ENCODE measurements at regions not wholly inside any gene's neighbourhood (a gene's known extent, or its start where the extent isn't known, plus 50 kb on each side); places are given as distances from the start of the nearest gene placed in this dataset.

- no peaks in the 10 kb centered on the region for H3K9me3 ChIP-seq (replicated peaks in 1 of 2; ENCODE audit: control insufficient read depth in 2 of 2, insufficient read depth in 1 of 2, low read depth in 1 of 2, low read length in 2 of 2)
- H2BK15ac ChIP-seq (ENCODE audit: low read length) = no peak overlapping the region
- H4K91ac ChIP-seq (ENCODE audit: low read depth, low read length, poor library complexity) = no peak overlapping the region
- no peaks in the 10 kb centered on the region for H3K36me3 ChIP-seq (replicated peaks in 1 of 2; ENCODE audit: control insufficient read depth in 2 of 2, insufficient read depth in 2 of 2, low read length in 2 of 2)
- no peak overlapping the region for H3K14ac ChIP-seq (ENCODE audit: low read length)
- H3K9ac ChIP-seq (ENCODE audit: low read depth, low read length, poor library complexity) = no peak overlapping the region
- H3K4me1 ChIP-seq (ENCODE audit: control insufficient read depth in 2 of 2, insufficient read depth in 1 of 2, low read depth in 1 of 2, low read length in 2 of 2) = no peaks in the 10 kb centered on the region
- H3K23ac ChIP-seq (ENCODE audit: low read depth, low read length, poor library complexity) = no peak overlapping the region
- no peak overlapping the region for H3K4me2 ChIP-seq (ENCODE audit: insufficient read depth, low read length, poor library complexity, severe bottlenecking)
- H3K18ac ChIP-seq (ENCODE audit: low read length) = peak overlapping the region; percentile 5
- no peak overlapping the region for H4K8ac ChIP-seq (ENCODE audit: low read depth, low read length)
- no peak overlapping the region for H3K4me3 ChIP-seq (ENCODE audit: low read length in 2 of 2)
- H2BK5ac ChIP-seq (ENCODE audit: low read length) = no peak overlapping the region
- no peak overlapping the region for H2BK120ac ChIP-seq (ENCODE audit: low read depth, low read length)
- H3K79me1 ChIP-seq (ENCODE audit: low read depth, low read length) = no peaks in the 10 kb centered on the region
- H3K27ac ChIP-seq (replicated peaks; ENCODE audit: low read length) = no peak overlapping the region
- no CpG with 5 or more reads among the region's 1 CpG for WGBS, 2 donors (ENCODE audit: extremely low coverage in 2 of 2, insufficient read length in 2 of 2, insufficient replicate concordance in 1 of 2)
- no peak overlapping the region for H2AK5ac ChIP-seq (ENCODE audit: low read depth, low read length)
- DNase-seq (ENCODE audit: low spot score) = no peak
- H2AFZ ChIP-seq (ENCODE audit: low read length) = no peak overlapping the region
- H2BK12ac ChIP-seq (ENCODE audit: low read length) = no peak overlapping the region
- H3K27me3 ChIP-seq (ENCODE audit: control insufficient read depth in 3 of 3, insufficient read depth in 3 of 3, low read depth in 1 of 3, low read length in 3 of 3) = no peaks in the 10 kb centered on the region
- H3K4ac ChIP-seq (ENCODE audit: low read length) = no peak overlapping the region
These were observed 468.1 kb downstream of the CD83 start for GRCh38 chr6:14585689-14586088.

GRCh38 chr6:14589175-14589574, 471.6 kb downstream of the CD83 start:
- Histone ChIP-seq H3K4me2 (ENCODE audit: insufficient read depth, low read length, poor library complexity, severe bottlenecking) (no peak overlapping the region), H3K4ac (ENCODE audit: low read length) (no peak overlapping the region), H2AK5ac (ENCODE audit: low read depth, low read length) (no peak overlapping the region), H2BK12ac (ENCODE audit: low read length) (no peak overlapping the region), H2BK15ac (ENCODE audit: low read length) (no peak overlapping the region), H3K4me3 (ENCODE audit: low read length in 2 of 2) (no peak overlapping the region), H3K14ac (ENCODE audit: low read length) (no peak overlapping the region), H3K23ac (ENCODE audit: low read depth, low read length, poor library complexity) (no peak overlapping the region), H2AFZ (ENCODE audit: low read length) (no peak overlapping the region), H4K91ac (ENCODE audit: low read depth, low read length, poor library complexity) (no peak overlapping the region), H3K18ac (ENCODE audit: low read length) (no peak overlapping the region), H3K9ac (ENCODE audit: low read depth, low read length, poor library complexity) (no peak overlapping the region), H3K4me1 (ENCODE audit: control insufficient read depth in 2 of 2, insufficient read depth in 1 of 2, low read depth in 1 of 2, low read length in 2 of 2) (peaks cover 0 to 5% of the 10 kb centered on the region in 2 donors), H3K27ac (replicated peaks; ENCODE audit: low read length) (no peak overlapping the region), H2BK5ac (ENCODE audit: low read length) (no peak overlapping the region), H3K9me3 (replicated peaks in 1 of 2; ENCODE audit: control insufficient read depth in 2 of 2, insufficient read depth in 1 of 2, low read depth in 1 of 2, low read length in 2 of 2) (no peaks in the 10 kb centered on the region), H2BK120ac (ENCODE audit: low read depth, low read length) (no peak overlapping the region), H3K27me3 (ENCODE audit: control insufficient read depth in 3 of 3, insufficient read depth in 3 of 3, low read depth in 1 of 3, low read length in 3 of 3) (no peaks in the 10 kb centered on the region), H3K36me3 (replicated peaks in 1 of 2; ENCODE audit: control insufficient read depth in 2 of 2, insufficient read depth in 2 of 2, low read length in 2 of 2) (no peaks in the 10 kb centered on the region), H4K8ac (ENCODE audit: low read depth, low read length) (no peak overlapping the region), H3K79me1 (ENCODE audit: low read depth, low read length) (no peaks in the 10 kb centered on the region)
- no CpG with 5 or more reads among the region's 6 CpGs for whole genome bisulfite sequencing, 2 donors (ENCODE audit: extremely low coverage in 2 of 2, insufficient read length in 2 of 2, insufficient replicate concordance in 1 of 2)
- DNase-seq (ENCODE audit: low spot score) = no peak

- Histone ChIP-seq H3K18ac (ENCODE audit: low read length) (no peak overlapping the region), H2BK15ac (ENCODE audit: low read length) (no peak overlapping the region), H3K4me2 (ENCODE audit: insufficient read depth, low read length, poor library complexity, severe bottlenecking) (no peak overlapping the region), H3K23ac (ENCODE audit: low read depth, low read length, poor library complexity) (no peak overlapping the region), H3K27ac (replicated peaks; ENCODE audit: low read length) (no peak overlapping the region), H2BK5ac (ENCODE audit: low read length) (no peak overlapping the region), H3K79me1 (ENCODE audit: low read depth, low read length) (no peaks in the 10 kb centered on the region), H3K9me3 (replicated peaks in 1 of 2; ENCODE audit: control insufficient read depth in 2 of 2, insufficient read depth in 1 of 2, low read depth in 1 of 2, low read length in 2 of 2) (no peaks in the 10 kb centered on the region), H3K14ac (ENCODE audit: low read length) (no peak overlapping the region), H2BK12ac (ENCODE audit: low read length) (no peak overlapping the region), H3K36me3 (replicated peaks in 1 of 2; ENCODE audit: control insufficient read depth in 2 of 2, insufficient read depth in 2 of 2, low read length in 2 of 2) (no peaks in the 10 kb centered on the region), H3K9ac (ENCODE audit: low read depth, low read length, poor library complexity) (no peak overlapping the region), H3K4me1 (ENCODE audit: control insufficient read depth in 2 of 2, insufficient read depth in 1 of 2, low read depth in 1 of 2, low read length in 2 of 2) (peaks cover 0 to 5% of the 10 kb centered on the region in 2 donors), H2AK5ac (ENCODE audit: low read depth, low read length) (no peak overlapping the region), H4K8ac (ENCODE audit: low read depth, low read length) (no peak overlapping the region), H4K91ac (ENCODE audit: low read depth, low read length, poor library complexity) (no peak overlapping the region), H3K4ac (ENCODE audit: low read length) (no peak overlapping the region), H2BK120ac (ENCODE audit: low read depth, low read length) (no peak overlapping the region), H3K4me3 (ENCODE audit: low read length in 2 of 2) (no peak overlapping the region), H2AFZ (ENCODE audit: low read length) (no peak overlapping the region), H3K27me3 (ENCODE audit: control insufficient read depth in 3 of 3, insufficient read depth in 3 of 3, low read depth in 1 of 3, low read length in 3 of 3) (no peaks in the 10 kb centered on the region)
- DNase-seq (ENCODE audit: low spot score) = no peak
- WGBS, 2 donors (ENCODE audit: extremely low coverage in 2 of 2, insufficient read length in 2 of 2, insufficient replicate concordance in 1 of 2) = no CpG with 5 or more reads among the region's 6 CpGs
These were observed 473.0 kb downstream of the CD83 start for GRCh38 chr6:14590586-14590985.

- no peak overlapping the region for H3K23ac ChIP-seq (ENCODE audit: low read depth, low read length, poor library complexity)
- H3K4me1 ChIP-seq (ENCODE audit: control insufficient read depth in 2 of 2, insufficient read depth in 1 of 2, low read depth in 1 of 2, low read length in 2 of 2) = peaks cover 0 to 5% of the 10 kb centered on the region in 2 donors
- H4K91ac ChIP-seq (ENCODE audit: low read depth, low read length, poor library complexity) = no peak overlapping the region
- H3K9ac ChIP-seq (ENCODE audit: low read depth, low read length, poor library complexity) = no peak overlapping the region
- H2BK12ac ChIP-seq (ENCODE audit: low read length) = no peak overlapping the region
- H3K4ac ChIP-seq (ENCODE audit: low read length) = no peak overlapping the region
- DNase-seq (ENCODE audit: low spot score) = no peak
- H2BK5ac ChIP-seq (ENCODE audit: low read length) = no peak overlapping the region
- WGBS, 2 donors (ENCODE audit: extremely low coverage in 2 of 2, insufficient read length in 2 of 2, insufficient replicate concordance in 1 of 2) = no CpG with 5 or more reads among the region's 1 CpG
- no peak overlapping the region for H3K14ac ChIP-seq (ENCODE audit: low read length)
- no peaks in the 10 kb centered on the region for H3K27me3 ChIP-seq (ENCODE audit: control insufficient read depth in 3 of 3, insufficient read depth in 3 of 3, low read depth in 1 of 3, low read length in 3 of 3)
- no peak overlapping the region for H3K27ac ChIP-seq (replicated peaks; ENCODE audit: low read length)
- no peaks in the 10 kb centered on the region for H3K36me3 ChIP-seq (replicated peaks in 1 of 2; ENCODE audit: control insufficient read depth in 2 of 2, insufficient read depth in 2 of 2, low read length in 2 of 2)
- no peak overlapping the region for H4K8ac ChIP-seq (ENCODE audit: low read depth, low read length)
- no peak overlapping the region for H2AFZ ChIP-seq (ENCODE audit: low read length)
- no peaks in the 10 kb centered on the region for H3K79me1 ChIP-seq (ENCODE audit: low read depth, low read length)
- H2AK5ac ChIP-seq (ENCODE audit: low read depth, low read length) = no peak overlapping the region
- H3K18ac ChIP-seq (ENCODE audit: low read length) = no peak overlapping the region
- no peak overlapping the region for H2BK15ac ChIP-seq (ENCODE audit: low read length)
- no peak overlapping the region for H3K4me2 ChIP-seq (ENCODE audit: insufficient read depth, low read length, poor library complexity, severe bottlenecking)
- H3K9me3 ChIP-seq (replicated peaks in 1 of 2; ENCODE audit: control insufficient read depth in 2 of 2, insufficient read depth in 1 of 2, low read depth in 1 of 2, low read length in 2 of 2) = no peaks in the 10 kb centered on the region
- no peak overlapping the region for H2BK120ac ChIP-seq (ENCODE audit: low read depth, low read length)
- H3K4me3 ChIP-seq (ENCODE audit: low read length in 2 of 2) = no peak overlapping the region
These were observed 474.4 kb downstream of the CD83 start for GRCh38 chr6:14591998-14592397.
